ENCODE measurements at regions not wholly inside any gene's neighbourhood (a gene's known extent, or its start where the extent isn't known, plus 50 kb on each side); places are given as distances from the start of the nearest gene placed in this dataset.

GRCh38 chr13:106143930-106144709 lies 391.3 kb downstream of the EFNB2 start:
- Histone ChIP-seq H3K4me2 (ENCODE audit: low read length) (no peak overlapping the region), H3K4me3 (ENCODE audit: low read length) (no peak overlapping the region), H3K4me1 (ENCODE audit: low read length) (peaks cover 23% of the 10 kb centered on the region)

GRCh38 chr13:106143392-106143791 lies 392.1 kb downstream of the EFNB2 start:
- no peaks in the 10 kb centered on the region for H3K36me3 ChIP-seq (replicated peaks; ENCODE audit: low read depth, low read length)
- H3K27ac ChIP-seq (ENCODE audit: low read length): no peak overlapping the region
- no peak overlapping the region for H3K9ac ChIP-seq (ENCODE audit: low read length)
- H3K4me2 ChIP-seq (ENCODE audit: low read length): no peak overlapping the region
- H3K79me2 ChIP-seq (ENCODE audit: low read length): no peaks in the 10 kb centered on the region
- H4K20me1 ChIP-seq (ENCODE audit: insufficient read depth, low read length): no peaks in the 10 kb centered on the region
- no peaks in the 10 kb centered on the region for H3K27me3 ChIP-seq (ENCODE audit: low read depth, low read length)
- peaks cover 20% of the 10 kb centered on the region for H3K4me1 ChIP-seq (ENCODE audit: low read length)
- no peaks in the 10 kb centered on the region for H3K9me3 ChIP-seq (ENCODE audit: insufficient read depth, low read length)
- no peak overlapping the region for H3K4me3 ChIP-seq (ENCODE audit: low read length)
- no peak overlapping the region for H2AFZ ChIP-seq (ENCODE audit: low read depth, low read length)
- TF ChIP-seq EZH2phosphoT487 (IDR thresholded peaks at IDR 0.05; ENCODE audit: low read depth) (no peak), CTCF (IDR thresholded peaks at IDR 0.05; ENCODE audit: low read depth, low read length) (no peak)

More at GRCh38 chr13:106143930-106144709, 391.3 kb downstream of the EFNB2 start:
- H4K20me1 ChIP-seq (ENCODE audit: insufficient read depth, low read length): no peaks in the 10 kb centered on the region
- no peaks in the 10 kb centered on the region for H3K79me2 ChIP-seq (ENCODE audit: low read length)
- H3K9me3 ChIP-seq (ENCODE audit: insufficient read depth, low read length): no peaks in the 10 kb centered on the region
- no peak overlapping the region for H2AFZ ChIP-seq (ENCODE audit: low read depth, low read length)
- H3K27me3 ChIP-seq (ENCODE audit: low read depth, low read length): no peaks in the 10 kb centered on the region
- TF ChIP-seq CTCF (IDR thresholded peaks at IDR 0.05; ENCODE audit: low read depth, low read length) (no peak), EZH2phosphoT487 (IDR thresholded peaks at IDR 0.05; ENCODE audit: low read depth) (no peak)
- no peak overlapping the region for H3K9ac ChIP-seq (ENCODE audit: low read length)
- H3K36me3 ChIP-seq (replicated peaks; ENCODE audit: low read depth, low read length): no peaks in the 10 kb centered on the region
- no peak overlapping the region for H3K27ac ChIP-seq (ENCODE audit: low read length)

GRCh38 chr13:106140476-106140875 lies 395.0 kb downstream of the EFNB2 start:
- TF ChIP-seq EZH2phosphoT487 (IDR thresholded peaks at IDR 0.05; ENCODE audit: low read depth) (no peak), CTCF (IDR thresholded peaks at IDR 0.05; ENCODE audit: low read depth, low read length) (no peak)

GRCh38 chr13:106139942-106140341 lies 395.5 kb downstream of the EFNB2 start:
- Histone ChIP-seq H3K36me3 (replicated peaks; ENCODE audit: low read depth, low read length) (no peaks in the 10 kb centered on the region), H3K4me3 (ENCODE audit: low read length) (no peak overlapping the region), H3K9me3 (ENCODE audit: insufficient read depth, low read length) (no peaks in the 10 kb centered on the region), H3K27ac (ENCODE audit: low read length) (no peak overlapping the region), H4K20me1 (ENCODE audit: insufficient read depth, low read length) (no peaks in the 10 kb centered on the region), H3K4me1 (ENCODE audit: low read length) (peaks cover 8% of the 10 kb centered on the region; the same call in 1 of the 2 replicates), H3K9ac (ENCODE audit: low read length) (no peak overlapping the region), H3K4me2 (ENCODE audit: low read length) (no peak overlapping the region), H3K79me2 (ENCODE audit: low read length) (no peaks in the 10 kb centered on the region), H2AFZ (ENCODE audit: low read depth, low read length) (no peak overlapping the region), H3K27me3 (ENCODE audit: low read depth, low read length) (no peaks in the 10 kb centered on the region)
- TF ChIP-seq CTCF (IDR thresholded peaks at IDR 0.05; ENCODE audit: low read depth, low read length) (no peak), EZH2phosphoT487 (IDR thresholded peaks at IDR 0.05; ENCODE audit: low read depth) (no peak)

More at GRCh38 chr13:106140476-106140875, 395.0 kb downstream of the EFNB2 start:
- Histone ChIP-seq H3K36me3 (replicated peaks; ENCODE audit: low read depth, low read length) (no peaks in the 10 kb centered on the region), H3K27ac (ENCODE audit: low read length) (no peak overlapping the region), H3K27me3 (ENCODE audit: low read depth, low read length) (no peaks in the 10 kb centered on the region), H3K9ac (ENCODE audit: low read length) (no peak overlapping the region), H3K4me1 (ENCODE audit: low read length) (peaks cover 8% of the 10 kb centered on the region; the same call in 1 of the 2 replicates), H4K20me1 (ENCODE audit: insufficient read depth, low read length) (no peaks in the 10 kb centered on the region), H3K4me2 (ENCODE audit: low read length) (no peak overlapping the region), H3K4me3 (ENCODE audit: low read length) (no peak overlapping the region), H3K9me3 (ENCODE audit: insufficient read depth, low read length) (no peaks in the 10 kb centered on the region), H3K79me2 (ENCODE audit: low read length) (no peaks in the 10 kb centered on the region), H2AFZ (ENCODE audit: low read depth, low read length) (no peak overlapping the region)

All from OCI-LY3 (cell line).